Activated T-helper 9 cell treated with anti-CD3 and anti-CD28 coated beads, Interleukin-2, amount 50 U/mL, for 16 hours (primary cell): ENCODE measurements at regions not wholly inside any gene's neighbourhood (a gene's known extent, or its start where the extent isn't known, plus 50 kb on each side); places are given as distances from the start of the nearest gene placed in this dataset.
"Not testable (repeated sequence)": the region's sequence is repeated elsewhere in the genome, so short reads cannot be mapped to it uniquely, and the experiment has no call there.

Experiments used
- DNase-seq: peaks from one replicate; pipeline ENCODE4 v3.0.0-alpha.2; 2020; ENCODE audit warnings: low read depth

GRCh38 chr10:123221418-123221817 is 67.2 kb downstream of the BUB3 start:
- DNase-seq, result no peak

- no peak for DNase-seq
These were observed 68.6 kb downstream of the BUB3 start for GRCh38 chr10:123222832-123223231.

- DNase-seq, result no peak
These were observed 73.5 kb downstream of the BUB3 start for GRCh38 chr10:123227706-123228105.

GRCh38 chr10:123229927-123230630 is 75.9 kb downstream of the BUB3 start:
- no peak for DNase-seq

- DNase-seq, result not testable (repeated sequence)
These were observed 78.7 kb downstream of the BUB3 start for GRCh38 chr10:123232879-123233278.

- DNase-seq, result not testable (repeated sequence)
These were observed 80.8 kb downstream of the BUB3 start for GRCh38 chr10:123235014-123235413.

- DNase-seq, result no peak
These were observed 81.9 kb downstream of the BUB3 start for GRCh38 chr10:123236126-123236525.

- DNase-seq, result no peak
These were observed 86.0 kb downstream of the BUB3 start for GRCh38 chr10:123240250-123240649.

GRCh38 chr10:123240776-123241175 is 86.6 kb downstream of the BUB3 start:
- DNase-seq, result no peak

GRCh38 chr10:123241391-123242141 is 87.4 kb downstream of the BUB3 start:
- peak; percentile 4 for DNase-seq

- no peak for DNase-seq
These were observed 90.5 kb downstream of the BUB3 start for GRCh38 chr10:123244747-123245146.

GRCh38 chr10:123245264-123245663 is 91.1 kb downstream of the BUB3 start:
- DNase-seq, result no peak

GRCh38 chr10:123249894-123250293 is 95.7 kb downstream of the BUB3 start:
- no peak for DNase-seq

- no peak for DNase-seq
These were observed 96.4 kb downstream of the BUB3 start for GRCh38 chr10:123250640-123251039.

- no peak for DNase-seq
These were observed 98.6 kb downstream of the BUB3 start for GRCh38 chr10:123252779-123253178.

GRCh38 chr10:123254343-123254742 is 100.1 kb downstream of the BUB3 start:
- not testable (repeated sequence) for DNase-seq

GRCh38 chr10:123257904-123258456 is 103.8 kb downstream of the BUB3 start:
- DNase-seq, result no peak

GRCh38 chr10:123259081-123259480 is 104.9 kb downstream of the BUB3 start:
- DNase-seq, result no peak

- no peak for DNase-seq
These were observed 105.6 kb downstream of the BUB3 start for GRCh38 chr10:123259791-123260190.

GRCh38 chr10:123262456-123262855 is 108.3 kb downstream of the BUB3 start:
- DNase-seq, result no peak

- no peak for DNase-seq
These were observed 112.8 kb downstream of the BUB3 start for GRCh38 chr10:123266971-123267370.

- no peak for DNase-seq
These were observed 114.9 kb downstream of the BUB3 start for GRCh38 chr10:123269017-123269552.

GRCh38 chr10:123269675-123270074 is 115.5 kb downstream of the BUB3 start:
- no peak for DNase-seq
